ENCODE measurements at regions not wholly inside any gene's neighbourhood (a gene's known extent, or its start where the extent isn't known, plus 50 kb on each side); places are given as distances from the start of the nearest gene placed in this dataset.
A peak's percentile ranks its signal among the peaks of the same experiment; 100 is the strongest.
"Not testable (repeated sequence)": the region's sequence is repeated elsewhere in the genome, so short reads cannot be mapped to it uniquely, and the experiment has no call there.

- Histone ChIP-seq H3K27ac (ENCODE audit: low read length) (no peak overlapping the region), H3K4me3 (ENCODE audit: low read length) (no peak overlapping the region), H3K4me1 (ENCODE audit: control insufficient read depth, insufficient read depth, low read length) (no peaks in the 10 kb centered on the region), H3K36me3 (ENCODE audit: control insufficient read depth, insufficient read depth, low read length) (no peaks in the 10 kb centered on the region), H3K27me3 (ENCODE audit: control insufficient read depth, insufficient read depth, low read length) (no peaks in the 10 kb centered on the region), H3K9me3 (ENCODE audit: control insufficient read depth, low read depth, low read length) (no peaks in the 10 kb centered on the region)
- no CpG with 5 or more reads among the region's 4 CpGs for WGBS (ENCODE audit: insufficient coverage, low lambda C conversion rate)
- no peak for DNase-seq
Observed at GRCh38 chr6:11851387-11851786, 72.8 kb upstream of the ADTRP start.

DNA sequence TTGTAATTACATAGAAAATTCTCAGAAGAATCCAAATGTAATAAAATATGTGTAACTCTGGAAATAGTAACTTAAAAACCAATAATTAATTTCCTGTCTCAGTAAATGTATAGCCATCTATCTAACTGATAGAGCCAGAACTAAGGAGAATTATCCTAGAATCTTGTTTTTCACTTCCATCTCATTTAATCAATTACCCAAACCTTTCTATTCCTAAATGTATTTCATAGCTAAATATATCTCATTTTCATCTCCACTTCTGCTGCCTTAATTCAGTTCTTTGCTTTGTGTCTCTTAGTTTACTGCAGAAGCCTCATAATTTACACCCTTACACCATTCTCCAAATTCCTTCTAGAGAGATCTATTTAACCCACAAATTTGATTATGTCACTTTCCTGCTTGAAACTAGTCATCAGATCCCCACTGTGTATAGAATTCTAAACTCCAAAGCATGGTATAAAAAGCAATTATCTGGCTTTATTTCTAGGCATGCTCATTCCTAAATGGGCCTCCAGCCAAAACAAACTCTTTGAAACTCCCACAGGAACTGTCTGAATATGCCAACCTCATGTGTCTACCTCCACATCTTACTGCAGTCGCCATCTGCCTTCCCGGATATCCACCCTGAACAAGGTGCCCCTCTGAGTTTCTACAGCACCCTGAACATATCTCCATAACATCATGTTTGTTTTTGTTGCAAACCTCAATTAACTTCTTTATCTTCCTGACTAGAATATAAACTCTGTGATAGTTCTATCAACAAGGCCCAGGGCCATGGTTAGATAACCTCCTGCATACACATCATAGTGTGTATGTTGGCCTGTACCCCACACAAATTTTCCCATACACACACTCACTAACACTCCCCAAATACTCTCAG lies 70.5 kb upstream of the ADTRP start:
- H3K4me1 ChIP-seq (ENCODE audit: control insufficient read depth, insufficient read depth, low read length), result no peaks in the 10 kb centered on the region
- no peaks in the 10 kb centered on the region for H3K9me3 ChIP-seq (ENCODE audit: control insufficient read depth, low read depth, low read length)
- WGBS (ENCODE audit: insufficient coverage, low lambda C conversion rate), result 76% methylated on average over 2 of the region's 2 CpGs
- H3K4me3 ChIP-seq (ENCODE audit: low read length), result no peak overlapping the region
- no peaks in the 10 kb centered on the region for H3K27me3 ChIP-seq (ENCODE audit: control insufficient read depth, insufficient read depth, low read length)
- no peak for DNase-seq
- H3K27ac ChIP-seq (ENCODE audit: low read length), result no peak overlapping the region
- no peaks in the 10 kb centered on the region for H3K36me3 ChIP-seq (ENCODE audit: control insufficient read depth, insufficient read depth, low read length)

DNA sequence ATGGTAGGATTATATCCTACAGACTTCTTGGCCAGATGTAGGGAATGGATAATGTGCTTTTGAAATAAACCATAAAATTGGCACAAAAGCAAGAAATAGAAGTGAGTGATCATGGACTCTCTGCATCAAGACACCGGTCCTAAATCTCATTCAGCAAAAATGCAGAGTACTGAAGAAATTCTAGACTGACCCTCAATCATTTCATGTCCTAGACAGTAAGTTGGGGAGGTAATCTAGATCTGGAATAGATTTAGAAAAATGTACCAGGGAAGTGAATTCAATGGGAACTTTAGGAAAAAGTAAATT lies 69.7 kb upstream of the ADTRP start:
- Histone ChIP-seq H3K27ac (ENCODE audit: low read length) (no peak overlapping the region), H3K27me3 (ENCODE audit: control insufficient read depth, insufficient read depth, low read length) (no peaks in the 10 kb centered on the region), H3K4me3 (ENCODE audit: low read length) (no peak overlapping the region), H3K4me1 (ENCODE audit: control insufficient read depth, insufficient read depth, low read length) (no peaks in the 10 kb centered on the region), H3K36me3 (ENCODE audit: control insufficient read depth, insufficient read depth, low read length) (no peaks in the 10 kb centered on the region), H3K9me3 (ENCODE audit: control insufficient read depth, low read depth, low read length) (no peaks in the 10 kb centered on the region)
- 60% methylated on average over 1 of the region's 1 CpG for WGBS (ENCODE audit: insufficient coverage, low lambda C conversion rate)
- DNase-seq, result no peak

DNA sequence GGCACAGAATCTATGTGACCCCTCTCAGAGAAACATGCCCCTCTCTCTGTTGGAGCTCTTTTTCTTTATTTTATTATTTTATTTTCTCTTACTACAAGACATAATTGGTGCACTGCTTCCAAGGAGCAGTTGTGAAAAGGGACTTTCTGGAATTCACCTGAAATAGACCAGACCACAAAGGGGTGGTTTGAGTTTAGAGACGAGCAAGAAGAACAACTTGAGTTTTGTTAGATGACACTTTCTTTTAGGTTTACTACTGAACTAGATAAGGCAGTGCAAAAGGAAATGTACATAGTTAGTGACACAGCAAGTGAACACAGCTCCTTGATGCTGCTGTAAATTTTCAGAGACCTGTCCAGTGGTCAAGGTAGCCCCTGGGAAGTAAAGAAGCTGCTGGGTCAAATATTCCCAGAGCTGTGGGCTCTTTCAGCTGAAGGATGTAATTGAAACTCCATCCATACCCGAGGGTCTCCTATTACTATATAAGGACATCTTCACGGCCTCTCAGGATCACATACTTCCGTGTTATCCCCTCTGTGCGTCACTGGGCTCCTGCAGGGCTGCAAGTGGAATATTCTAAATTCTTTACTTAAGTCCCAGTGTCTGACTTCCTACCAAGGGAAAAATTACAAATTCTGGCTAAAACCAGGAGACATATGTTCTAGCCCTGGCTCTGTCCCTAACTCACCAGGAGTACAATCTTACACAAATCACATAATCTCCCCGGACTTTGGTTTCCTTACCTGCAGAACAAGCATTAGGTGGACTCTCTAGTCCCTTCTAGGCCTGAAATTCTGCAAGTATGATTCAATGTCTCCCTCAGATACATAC lies 69.1 kb upstream of the ADTRP start:
- H3K9me3 ChIP-seq (ENCODE audit: control insufficient read depth, low read depth, low read length), result no peaks in the 10 kb centered on the region
- H3K36me3 ChIP-seq (ENCODE audit: control insufficient read depth, insufficient read depth, low read length), result no peaks in the 10 kb centered on the region
- no peaks in the 10 kb centered on the region for H3K27me3 ChIP-seq (ENCODE audit: control insufficient read depth, insufficient read depth, low read length)
- WGBS (ENCODE audit: insufficient coverage, low lambda C conversion rate), result 80% methylated on average over 2 of the region's 6 CpGs
- H3K4me1 ChIP-seq (ENCODE audit: control insufficient read depth, insufficient read depth, low read length), result no peaks in the 10 kb centered on the region
- H3K27ac ChIP-seq (ENCODE audit: low read length), result no peak overlapping the region
- DNase-seq, result peak in 1 of 2 donors; percentile 14
- H3K4me3 ChIP-seq (ENCODE audit: low read length), result no peak overlapping the region

- DNase-seq, result not testable (repeated sequence)
- WGBS (ENCODE audit: insufficient coverage, low lambda C conversion rate), result 100% methylated on average over 1 of the region's 2 CpGs
Observed at GRCh38 chr6:11847068-11847467, 68.5 kb upstream of the ADTRP start.

GRCh38 chr6:11845664-11846577 lies 67.3 kb upstream of the ADTRP start:
- H3K36me3 ChIP-seq (ENCODE audit: control insufficient read depth, insufficient read depth, low read length), result no peaks in the 10 kb centered on the region
- H3K9me3 ChIP-seq (ENCODE audit: control insufficient read depth, low read depth, low read length), result no peaks in the 10 kb centered on the region
- H3K27me3 ChIP-seq (ENCODE audit: control insufficient read depth, insufficient read depth, low read length), result no peaks in the 10 kb centered on the region
- WGBS (ENCODE audit: insufficient coverage, low lambda C conversion rate), result no CpG with 5 or more reads among the region's 5 CpGs
- DNase-seq, result no peak
- no peaks in the 10 kb centered on the region for H3K4me1 ChIP-seq (ENCODE audit: control insufficient read depth, insufficient read depth, low read length)
- no peak overlapping the region for H3K27ac ChIP-seq (ENCODE audit: low read length)
- H3K4me3 ChIP-seq (ENCODE audit: low read length), result no peak overlapping the region

More at GRCh38 chr6:11847068-11847467, 68.5 kb upstream of the ADTRP start:
- H3K9me3 ChIP-seq (ENCODE audit: control insufficient read depth, low read depth, low read length); H3K27ac ChIP-seq (ENCODE audit: low read length); H3K4me3 ChIP-seq (ENCODE audit: low read length); H3K36me3 ChIP-seq (ENCODE audit: control insufficient read depth, insufficient read depth, low read length); H3K27me3 ChIP-seq (ENCODE audit: control insufficient read depth, insufficient read depth, low read length); H3K4me1 ChIP-seq (ENCODE audit: control insufficient read depth, insufficient read depth, low read length): not testable (repeated sequence)

DNA sequence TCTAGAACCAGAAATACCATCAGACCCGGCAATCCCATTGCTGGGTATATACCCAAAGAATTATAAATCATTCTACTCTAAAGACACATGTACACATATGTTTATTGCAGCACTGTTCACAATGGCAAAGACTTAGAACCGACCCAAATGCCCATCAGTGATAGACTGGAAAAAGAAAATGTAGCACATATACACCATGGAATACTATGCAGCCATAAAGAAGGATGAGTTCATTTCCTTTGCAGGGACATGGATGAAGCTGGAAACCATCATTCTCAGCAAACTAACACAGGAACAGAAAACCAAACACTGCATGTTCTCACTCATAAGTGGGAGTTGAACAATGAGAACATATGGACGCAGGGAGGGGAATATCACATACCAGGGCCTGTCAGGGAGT lies 64.2 kb upstream of the ADTRP start:
- not testable (repeated sequence) for H3K4me1 ChIP-seq (ENCODE audit: control insufficient read depth, insufficient read depth, low read length); H3K36me3 ChIP-seq (ENCODE audit: control insufficient read depth, insufficient read depth, low read length); DNase-seq; H3K4me3 ChIP-seq (ENCODE audit: low read length); H3K9me3 ChIP-seq (ENCODE audit: control insufficient read depth, low read depth, low read length); H3K27me3 ChIP-seq (ENCODE audit: control insufficient read depth, insufficient read depth, low read length); H3K27ac ChIP-seq (ENCODE audit: low read length)
- no CpG with 5 or more reads among the region's 3 CpGs for WGBS (ENCODE audit: insufficient coverage, low lambda C conversion rate)

GRCh38 chr6:11835065-11835464 lies 56.5 kb upstream of the ADTRP start:
- DNase-seq, result no peak
- no peaks in the 10 kb centered on the region for H3K4me1 ChIP-seq (ENCODE audit: control insufficient read depth, insufficient read depth, low read length)
- H3K36me3 ChIP-seq (ENCODE audit: control insufficient read depth, insufficient read depth, low read length), result no peaks in the 10 kb centered on the region
- H3K9me3 ChIP-seq (ENCODE audit: control insufficient read depth, low read depth, low read length), result peaks cover 4% of the 10 kb centered on the region
- no peak overlapping the region for H3K27ac ChIP-seq (ENCODE audit: low read length)
- no peak overlapping the region for H3K4me3 ChIP-seq (ENCODE audit: low read length)
- H3K27me3 ChIP-seq (ENCODE audit: control insufficient read depth, insufficient read depth, low read length), result no peaks in the 10 kb centered on the region
- WGBS (ENCODE audit: insufficient coverage, low lambda C conversion rate), result no CpG with 5 or more reads among the region's 2 CpGs

DNA sequence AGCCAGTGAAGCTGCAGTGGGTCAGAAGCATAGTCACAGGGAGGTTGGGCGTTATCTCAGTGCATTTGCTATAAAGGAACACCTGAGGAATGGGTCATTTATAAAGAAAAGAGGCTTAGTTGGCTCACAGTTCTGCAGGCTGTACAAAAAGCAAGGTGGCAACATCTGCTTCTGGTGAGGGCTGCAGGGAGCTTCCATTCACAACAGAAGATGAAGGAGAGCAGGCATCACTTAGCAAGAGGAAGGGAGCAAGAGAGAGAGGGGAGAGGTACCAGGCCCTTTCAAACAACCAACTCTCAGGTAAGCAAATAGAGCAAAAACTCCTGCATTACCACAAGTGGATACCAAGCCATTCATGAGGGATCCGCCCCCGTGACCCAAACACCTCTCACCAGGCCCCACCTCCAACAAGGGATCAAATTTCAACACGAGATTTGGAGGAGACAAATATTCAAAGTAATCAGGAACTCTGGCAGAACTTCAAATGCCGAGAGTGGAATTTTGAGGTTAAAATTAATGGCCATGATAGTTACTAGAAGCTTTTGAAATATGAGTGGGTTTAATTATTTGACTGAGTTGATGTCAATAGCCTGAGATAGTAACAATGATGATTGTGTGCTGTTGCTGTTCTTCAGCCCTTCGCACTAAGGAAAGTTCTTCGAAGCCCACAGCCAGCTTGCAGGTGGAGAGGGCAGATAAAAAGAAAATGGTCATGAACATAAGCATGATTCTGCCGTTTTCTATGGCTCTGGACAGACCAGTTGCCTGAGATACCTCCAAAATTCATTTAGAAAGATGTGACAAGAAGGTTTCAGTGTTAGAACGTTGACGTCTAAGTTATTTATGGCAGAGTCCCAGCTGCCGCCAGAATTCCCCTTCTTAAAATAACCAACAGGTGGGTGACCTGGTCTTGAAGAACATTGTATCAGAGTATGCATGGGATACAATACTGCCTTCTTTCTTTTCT lies 55.3 kb upstream of the ADTRP start:
- H3K27ac ChIP-seq (ENCODE audit: low read length), result no peak overlapping the region

More for the DNA sequence above, 55.3 kb upstream of the ADTRP start:
- no peaks in the 10 kb centered on the region for H3K36me3 ChIP-seq (ENCODE audit: control insufficient read depth, insufficient read depth, low read length)
- no peak overlapping the region for H3K4me3 ChIP-seq (ENCODE audit: low read length)
- 86% methylated on average over 1 of the region's 11 CpGs for WGBS (ENCODE audit: insufficient coverage, low lambda C conversion rate)
- peaks cover 4% of the 10 kb centered on the region for H3K9me3 ChIP-seq (ENCODE audit: control insufficient read depth, low read depth, low read length)
- DNase-seq, result no peak
- peaks cover 2% of the 10 kb centered on the region for H3K4me1 ChIP-seq (ENCODE audit: control insufficient read depth, insufficient read depth, low read length)
- H3K27me3 ChIP-seq (ENCODE audit: control insufficient read depth, insufficient read depth, low read length), result no peaks in the 10 kb centered on the region
